Sigmoid colon (tissue), 4 donors: ENCODE measurements at regions not wholly inside any gene's neighbourhood (a gene's known extent, or its start where the extent isn't known, plus 50 kb on each side); places are given as distances from the start of the nearest gene placed in this dataset.

Experiments used
- EP300 ChIP-seq, 4 donors: sonication (generic); formaldehyde crosslinking; IDR thresholded peaks; one replicate each; pipeline ENCODE4 v1.6.1; 2017; ENCODE audit warnings: antibody characterized with exemption in 4 of 4
- POLR2AphosphoS5 ChIP-seq, 4 donors: sonication (generic); formaldehyde crosslinking; IDR thresholded peaks; one replicate each; pipeline ENCODE4 v1.6.1; 2017; ENCODE audit warnings: antibody characterized with exemption in 4 of 4
- TF ChIP-seq, protein P1 (sequence below), 4 experiments: fragments of 450-650 bp in 3 of 4; fragments of 200-600 bp in 1 of 4; IDR thresholded peaks; one replicate each; pipeline ENCODE4 v1.5.1; 2016 to 2019; ENCODE audit warnings: antibody characterized with exemption in 4 of 4, mild to moderate bottlenecking in 3 of 4, moderate library complexity in 2 of 4

DNA sequence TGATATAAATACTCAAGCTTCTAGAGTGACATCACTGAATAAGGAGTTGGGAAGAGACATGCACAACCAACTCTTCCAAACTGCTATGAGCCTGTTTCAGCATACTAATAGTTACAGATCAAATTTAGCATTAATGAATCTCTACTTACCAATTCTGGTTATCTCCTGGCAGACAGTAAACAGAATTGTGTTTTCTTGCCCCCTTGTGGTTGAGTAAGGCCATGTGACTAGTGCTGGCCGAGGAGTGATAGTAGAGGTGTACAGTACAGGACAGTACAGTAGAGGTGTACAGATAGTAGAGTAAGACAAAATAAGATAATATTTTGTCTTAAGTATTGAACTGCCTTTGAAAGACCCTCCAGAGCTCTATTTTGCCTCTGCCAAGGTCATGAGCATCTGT lies 681.4 kb downstream of the GABRG1 start:
- TF ChIP-seq, protein P1, sequence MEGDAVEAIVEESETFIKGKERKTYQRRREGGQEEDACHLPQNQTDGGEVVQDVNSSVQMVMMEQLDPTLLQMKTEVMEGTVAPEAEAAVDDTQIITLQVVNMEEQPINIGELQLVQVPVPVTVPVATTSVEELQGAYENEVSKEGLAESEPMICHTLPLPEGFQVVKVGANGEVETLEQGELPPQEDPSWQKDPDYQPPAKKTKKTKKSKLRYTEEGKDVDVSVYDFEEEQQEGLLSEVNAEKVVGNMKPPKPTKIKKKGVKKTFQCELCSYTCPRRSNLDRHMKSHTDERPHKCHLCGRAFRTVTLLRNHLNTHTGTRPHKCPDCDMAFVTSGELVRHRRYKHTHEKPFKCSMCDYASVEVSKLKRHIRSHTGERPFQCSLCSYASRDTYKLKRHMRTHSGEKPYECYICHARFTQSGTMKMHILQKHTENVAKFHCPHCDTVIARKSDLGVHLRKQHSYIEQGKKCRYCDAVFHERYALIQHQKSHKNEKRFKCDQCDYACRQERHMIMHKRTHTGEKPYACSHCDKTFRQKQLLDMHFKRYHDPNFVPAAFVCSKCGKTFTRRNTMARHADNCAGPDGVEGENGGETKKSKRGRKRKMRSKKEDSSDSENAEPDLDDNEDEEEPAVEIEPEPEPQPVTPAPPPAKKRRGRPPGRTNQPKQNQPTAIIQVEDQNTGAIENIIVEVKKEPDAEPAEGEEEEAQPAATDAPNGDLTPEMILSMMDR (IDR thresholded peaks at IDR 0.05) = peak in 1 of 4 experiments; percentile 14
- TF ChIP-seq POLR2AphosphoS5 (IDR thresholded peaks at IDR 0.05) (no peak), EP300 (IDR thresholded peaks at IDR 0.05) (no peak)
